Hepatocyte (in vitro differentiated cells): ENCODE measurements at regions not wholly inside any gene's neighbourhood (a gene's known extent, or its start where the extent isn't known, plus 50 kb on each side); places are given as distances from the start of the nearest gene placed in this dataset.

Experiments used
- DNase-seq: peaks from one replicate; pipeline ENCODE4 v3.0.0-alpha.2; 2016; ENCODE audit warnings: low spot score
- H2AFZ ChIP-seq: fragments of 200-600 bp; sonication (generic); 2 replicates; pipeline ENCODE4 v1.6.0; 2016; ENCODE audit warnings: antibody characterized with exemption, mild to moderate bottlenecking
- H3K27ac ChIP-seq: fragments of 200-600 bp; sonication (generic); 2 replicates; pipeline ENCODE4 v1.5.1; 2016; ENCODE audit warnings: mild to moderate bottlenecking
- H3K27me3 ChIP-seq: fragments of 200-600 bp; sonication (generic); 2 replicates; pipeline ENCODE4 v1.6.1; 2016
- H3K36me3 ChIP-seq: fragments of 200-600 bp; sonication (generic); replicated peaks from 2 replicates; pipeline ENCODE4 v1.5.1; 2016; ENCODE audit warnings: low read depth; ENCODE audit not compliant: insufficient read depth
- H3K4me1 ChIP-seq: fragments of 200-600 bp; sonication (generic); 2 replicates; pipeline ENCODE4 v1.5.1; 2016; ENCODE audit warnings: mild to moderate bottlenecking, moderate library complexity; ENCODE audit not compliant: insufficient read depth
- H3K4me2 ChIP-seq: fragments of 200-600 bp; sonication (generic); 2 replicates; pipeline ENCODE4 v1.6.0; 2016
- H3K4me3 ChIP-seq: fragments of 200-600 bp; sonication (generic); 2 replicates; pipeline ENCODE4 v1.5.1; 2016; ENCODE audit warnings: mild to moderate bottlenecking
- H3K79me2 ChIP-seq: fragments of 200-600 bp; sonication (generic); 2 replicates; pipeline ENCODE4 v1.6.0; 2017; ENCODE audit warnings: mild to moderate bottlenecking
- H3K9me2 ChIP-seq: fragments of 200-600 bp; sonication (generic); replicated peaks from 2 replicates; pipeline ENCODE4 v1.6.0; 2017; ENCODE audit warnings: mild to moderate bottlenecking; ENCODE audit not compliant: insufficient read depth
- H3K9me3 ChIP-seq: fragments of 200-600 bp; sonication (generic); 2 replicates; pipeline ENCODE4 v1.5.1; 2016; ENCODE audit warnings: low read depth, mild to moderate bottlenecking
- H4K20me1 ChIP-seq: fragments of 200-600 bp; sonication (generic); 2 replicates; pipeline ENCODE4 v1.6.0; 2016; ENCODE audit warnings: mild to moderate bottlenecking; ENCODE audit not compliant: insufficient read depth, poor library complexity, severe bottlenecking
- EZH2 ChIP-seq: fragments of 200-600 bp; sonication (generic); IDR thresholded peaks from 2 replicates; pipeline ENCODE4 v1.6.1; 2016; ENCODE audit warnings: antibody characterized with exemption, mild to moderate bottlenecking, borderline replicate concordance
- EZH2phosphoT487 ChIP-seq: fragments of 200-600 bp; sonication (generic); IDR thresholded peaks from one replicate; pipeline ENCODE4 v1.6.1; 2018; ENCODE audit warnings: antibody characterized with exemption, mild to moderate bottlenecking, low read depth, moderate library complexity; ENCODE audit not compliant: unreplicated experiment, severe bottlenecking
- WGBS: methylation state at CpG from one replicate; pipeline ENCODE4 v1.1.6; 2016; ENCODE audit warnings: low lambda C conversion rate; ENCODE audit errors: missing lambda C conversion rate; 5-methylcytosine and 5-hydroxymethylcytosine counted together
- TF ChIP-seq, protein P1 (sequence below): fragments of 200-600 bp; sonication (generic); IDR thresholded peaks from 2 replicates; pipeline ENCODE4 v1.5.1; 2016; ENCODE audit warnings: antibody characterized with exemption, mild to moderate bottlenecking; ENCODE audit not compliant: poor library complexity

DNA sequence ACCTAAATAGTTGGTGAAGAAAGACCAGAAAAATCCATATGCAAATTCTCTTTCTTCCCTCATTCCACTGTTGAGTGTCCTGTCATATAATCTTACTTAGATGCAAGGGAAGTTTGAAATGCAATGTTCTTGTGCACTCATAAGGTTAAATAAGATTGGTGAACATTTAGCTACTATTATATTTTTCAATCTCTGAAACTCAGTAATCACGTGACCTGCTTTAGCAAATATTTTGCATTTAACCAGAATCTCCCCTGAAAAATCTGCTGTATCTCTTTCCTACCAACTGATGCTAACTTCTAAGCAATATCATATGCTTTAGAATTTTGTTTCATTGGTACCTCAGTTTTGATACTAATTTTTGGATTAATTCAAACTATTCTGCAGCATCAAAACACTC, 533.2 kb downstream of the RIT2 start:
- 90% methylated on average over 1 of the region's 1 CpG for WGBS
- Histone ChIP-seq H4K20me1 (no peaks in the 10 kb centered on the region), H3K9me3 (no peaks in the 10 kb centered on the region), H3K4me3 (no peak overlapping the region), H3K27ac (no peak overlapping the region), H3K27me3 (no peaks in the 10 kb centered on the region), H3K79me2 (no peaks in the 10 kb centered on the region), H3K4me2 (no peak overlapping the region), H3K9me2 (no peaks in the 10 kb centered on the region), H3K36me3 (no peaks in the 10 kb centered on the region), H3K4me1 (no peaks in the 10 kb centered on the region), H2AFZ (no peak overlapping the region)
- no peak for DNase-seq
- TF ChIP-seq, protein P1, sequence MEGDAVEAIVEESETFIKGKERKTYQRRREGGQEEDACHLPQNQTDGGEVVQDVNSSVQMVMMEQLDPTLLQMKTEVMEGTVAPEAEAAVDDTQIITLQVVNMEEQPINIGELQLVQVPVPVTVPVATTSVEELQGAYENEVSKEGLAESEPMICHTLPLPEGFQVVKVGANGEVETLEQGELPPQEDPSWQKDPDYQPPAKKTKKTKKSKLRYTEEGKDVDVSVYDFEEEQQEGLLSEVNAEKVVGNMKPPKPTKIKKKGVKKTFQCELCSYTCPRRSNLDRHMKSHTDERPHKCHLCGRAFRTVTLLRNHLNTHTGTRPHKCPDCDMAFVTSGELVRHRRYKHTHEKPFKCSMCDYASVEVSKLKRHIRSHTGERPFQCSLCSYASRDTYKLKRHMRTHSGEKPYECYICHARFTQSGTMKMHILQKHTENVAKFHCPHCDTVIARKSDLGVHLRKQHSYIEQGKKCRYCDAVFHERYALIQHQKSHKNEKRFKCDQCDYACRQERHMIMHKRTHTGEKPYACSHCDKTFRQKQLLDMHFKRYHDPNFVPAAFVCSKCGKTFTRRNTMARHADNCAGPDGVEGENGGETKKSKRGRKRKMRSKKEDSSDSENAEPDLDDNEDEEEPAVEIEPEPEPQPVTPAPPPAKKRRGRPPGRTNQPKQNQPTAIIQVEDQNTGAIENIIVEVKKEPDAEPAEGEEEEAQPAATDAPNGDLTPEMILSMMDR: no peak
- TF ChIP-seq EZH2: no peak
- TF ChIP-seq EZH2phosphoT487: no peak

DNA sequence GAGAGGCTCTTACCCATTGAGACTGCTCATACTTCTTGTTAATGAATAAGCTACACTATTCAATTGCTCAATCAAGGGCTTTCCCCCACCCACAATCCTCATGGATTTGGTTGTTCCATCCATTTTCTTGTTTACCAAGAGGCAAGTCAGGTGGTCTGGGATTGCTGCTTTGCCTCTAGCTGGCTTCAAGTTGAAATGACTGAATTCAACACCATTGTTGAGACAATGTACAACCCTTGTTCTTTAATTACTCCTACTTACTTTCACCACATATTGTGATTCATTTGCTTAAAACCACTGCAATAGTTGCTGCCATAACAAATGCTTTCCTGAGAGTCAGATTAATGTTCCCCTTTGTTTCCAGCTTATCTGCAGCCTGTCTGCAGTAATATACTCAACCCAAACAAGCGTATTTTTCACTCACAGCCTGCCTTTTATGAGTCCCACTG, 532.2 kb downstream of the RIT2 start:
- H3K4me1 ChIP-seq: no peaks in the 10 kb centered on the region
- H3K36me3 ChIP-seq: no peaks in the 10 kb centered on the region
- TF ChIP-seq, protein P1: no peak
- no peak for TF ChIP-seq EZH2
- no peak for TF ChIP-seq EZH2phosphoT487
- no peaks in the 10 kb centered on the region for H4K20me1 ChIP-seq
- 50% methylated on average over 1 of the region's 1 CpG for WGBS
- peak; percentile 7 for DNase-seq
- H3K79me2 ChIP-seq: no peaks in the 10 kb centered on the region
- no peaks in the 10 kb centered on the region for H3K9me2 ChIP-seq
- no peaks in the 10 kb centered on the region for H3K27me3 ChIP-seq
- H3K27ac ChIP-seq: no peak overlapping the region
- H2AFZ ChIP-seq: no peak overlapping the region
- no peaks in the 10 kb centered on the region for H3K9me3 ChIP-seq
- no peak overlapping the region for H3K4me2 ChIP-seq
- no peak overlapping the region for H3K4me3 ChIP-seq

DNA sequence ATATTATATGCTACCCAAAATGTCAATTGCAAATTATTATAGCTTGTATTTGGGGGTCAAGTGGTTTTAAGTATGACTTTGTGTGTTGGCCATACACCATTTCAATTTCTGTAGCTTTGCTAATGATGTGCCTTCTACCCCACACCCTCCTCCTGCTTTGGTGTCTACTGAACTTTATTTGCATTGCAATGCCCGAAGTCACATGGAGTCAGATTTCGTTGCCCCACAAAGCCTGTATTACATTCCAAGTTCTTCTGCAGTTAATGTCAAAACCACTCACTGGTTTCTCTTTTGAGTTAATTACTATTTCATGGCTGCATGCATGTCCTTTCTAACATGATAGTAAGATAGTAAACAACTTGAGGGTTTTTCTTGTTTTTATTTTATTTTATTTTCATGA, 528.9 kb downstream of the RIT2 start:
- H3K79me2 ChIP-seq: no peaks in the 10 kb centered on the region
- no peaks in the 10 kb centered on the region for H3K9me2 ChIP-seq
- no peak for TF ChIP-seq EZH2
- TF ChIP-seq, protein P1: no peak
- TF ChIP-seq EZH2phosphoT487: no peak
- no peak for DNase-seq
- no peak overlapping the region for H2AFZ ChIP-seq
- H3K27me3 ChIP-seq: no peaks in the 10 kb centered on the region
- H3K9me3 ChIP-seq: no peaks in the 10 kb centered on the region
- no peaks in the 10 kb centered on the region for H3K36me3 ChIP-seq
- no peaks in the 10 kb centered on the region for H3K4me1 ChIP-seq
- no peaks in the 10 kb centered on the region for H4K20me1 ChIP-seq
- H3K4me2 ChIP-seq: no peak overlapping the region
- 46% methylated on average over 2 of the region's 2 CpGs for WGBS
- H3K27ac ChIP-seq: no peak overlapping the region
- no peak overlapping the region for H3K4me3 ChIP-seq

DNA sequence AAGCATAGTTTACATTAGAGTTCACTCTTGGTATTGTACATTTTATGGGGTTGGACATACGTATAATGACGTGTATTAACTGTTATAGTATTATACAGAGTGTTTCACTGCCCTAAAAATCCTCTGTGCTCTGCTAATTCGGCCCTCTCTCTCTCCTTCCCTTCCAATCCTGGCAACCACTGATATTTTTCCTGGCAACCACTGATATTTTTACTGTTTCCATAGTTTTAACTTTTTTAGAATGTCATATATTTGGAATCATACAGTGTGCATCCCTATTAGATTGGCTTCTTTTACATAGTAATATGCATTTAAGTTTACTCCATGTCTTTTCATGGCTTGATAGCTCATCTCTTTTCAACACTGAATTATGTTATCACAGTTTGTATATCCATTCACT, 526.7 kb downstream of the RIT2 start:
- 87% methylated on average over 3 of the region's 3 CpGs for WGBS
- no peak overlapping the region for H3K4me2 ChIP-seq
- no peaks in the 10 kb centered on the region for H3K27me3 ChIP-seq
- H3K79me2 ChIP-seq: no peaks in the 10 kb centered on the region
- H3K36me3 ChIP-seq: no peaks in the 10 kb centered on the region
- TF ChIP-seq, protein P1: no peak
- no peak for TF ChIP-seq EZH2
- TF ChIP-seq EZH2phosphoT487: no peak
- no peaks in the 10 kb centered on the region for H3K9me2 ChIP-seq
- H4K20me1 ChIP-seq: no peaks in the 10 kb centered on the region
- no peaks in the 10 kb centered on the region for H3K9me3 ChIP-seq
- no peak overlapping the region for H3K27ac ChIP-seq
- no peak for DNase-seq
- no peak overlapping the region for H2AFZ ChIP-seq
- no peak overlapping the region for H3K4me3 ChIP-seq
- H3K4me1 ChIP-seq: no peaks in the 10 kb centered on the region
